Osteocyte (in vitro differentiated cells): ENCODE measurements at regions not wholly inside any gene's neighbourhood (a gene's known extent, or its start where the extent isn't known, plus 50 kb on each side); places are given as distances from the start of the nearest gene placed in this dataset.

Source experiments
- DNase-seq: peaks from one replicate; pipeline ENCODE4 v3.0.0; 2021; ENCODE audit warnings: mixed read lengths; ENCODE audit not compliant: unreplicated experiment; ENCODE audit errors: extremely low spot score
- H3K27ac Mint-ChIP-seq: one replicate; pipeline ENCODE4 v1.8.0; 2021; ENCODE audit warnings: mild to moderate bottlenecking, mixed read lengths; ENCODE audit not compliant: unreplicated experiment
- H3K27me3 Mint-ChIP-seq: one replicate; pipeline ENCODE4 v1.8.0; 2021; ENCODE audit warnings: mixed read lengths; ENCODE audit not compliant: unreplicated experiment
- H3K36me3 Mint-ChIP-seq: one replicate; pipeline ENCODE4 v1.8.0; 2021; ENCODE audit warnings: mixed read lengths; ENCODE audit not compliant: unreplicated experiment
- H3K4me1 Mint-ChIP-seq: one replicate; pipeline ENCODE4 v1.8.0; 2021; ENCODE audit warnings: mixed read lengths; ENCODE audit not compliant: unreplicated experiment
- H3K4me3 Mint-ChIP-seq: one replicate; pipeline ENCODE4 v1.8.0; 2021; ENCODE audit warnings: mild to moderate bottlenecking, moderate library complexity, mixed read lengths; ENCODE audit not compliant: unreplicated experiment
- H3K9me3 Mint-ChIP-seq: one replicate; pipeline ENCODE4 v1.8.0; 2021; ENCODE audit warnings: mixed read lengths; ENCODE audit not compliant: unreplicated experiment
- CTCF ChIP-seq: fragments of 200-600 bp; sonication (generic); IDR thresholded peaks from 2 replicates; pipeline ENCODE4 v1.5.0; 2021; ENCODE audit warnings: antibody characterized with exemption, mild to moderate bottlenecking, moderate library complexity

GRCh38 chr4:123990310-123990870, 593.8 kb downstream of the SPRY1 start:
- H3K9me3 Mint-ChIP-seq = peaks cover 14% of the 10 kb centered on the region
- TF ChIP-seq CTCF = no peak
- no peaks in the 10 kb centered on the region for H3K27me3 Mint-ChIP-seq
- no peak for DNase-seq
- no peak overlapping the region for H3K27ac Mint-ChIP-seq
- H3K4me1 Mint-ChIP-seq = peaks cover 31% of the 10 kb centered on the region
- H3K36me3 Mint-ChIP-seq = peaks cover 3% of the 10 kb centered on the region
- no peak overlapping the region for H3K4me3 Mint-ChIP-seq

GRCh38 chr4:123994917-123995316, 598.3 kb downstream of the SPRY1 start:
- H3K9me3 Mint-ChIP-seq = peaks cover 5% of the 10 kb centered on the region
- no peak overlapping the region for H3K27ac Mint-ChIP-seq
- H3K36me3 Mint-ChIP-seq = no peaks in the 10 kb centered on the region
- no peak for DNase-seq
- TF ChIP-seq CTCF = peak; percentile 19
- H3K4me3 Mint-ChIP-seq = no peak overlapping the region
- no peaks in the 10 kb centered on the region for H3K27me3 Mint-ChIP-seq
- peaks cover 17% of the 10 kb centered on the region for H3K4me1 Mint-ChIP-seq

- TF ChIP-seq CTCF = no peak
- Mint-ChIP-seq H3K4me1 (peaks cover 17% of the 10 kb centered on the region), H3K4me3 (no peak overlapping the region), H3K27ac (no peak overlapping the region), H3K36me3 (no peaks in the 10 kb centered on the region), H3K9me3 (peaks cover 5% of the 10 kb centered on the region), H3K27me3 (no peaks in the 10 kb centered on the region)
- DNase-seq = no peak
Observed at GRCh38 chr4:123995936-123996335, 599.3 kb downstream of the SPRY1 start.

GRCh38 chr4:123996718-123997510, 600.3 kb downstream of the SPRY1 start:
- TF ChIP-seq CTCF = no peak
- DNase-seq = no peak
- Mint-ChIP-seq H3K27me3 (no peaks in the 10 kb centered on the region), H3K36me3 (no peaks in the 10 kb centered on the region), H3K4me3 (no peak overlapping the region), H3K9me3 (peaks cover 5% of the 10 kb centered on the region), H3K27ac (peak overlapping the region; percentile 78), H3K4me1 (peaks cover 17% of the 10 kb centered on the region)

- no peaks in the 10 kb centered on the region for H3K9me3 Mint-ChIP-seq
- no peak for TF ChIP-seq CTCF
- no peak for DNase-seq
- no peak overlapping the region for H3K4me3 Mint-ChIP-seq
- H3K27ac Mint-ChIP-seq = peak overlapping the region; percentile 57
- H3K4me1 Mint-ChIP-seq = peaks cover 17% of the 10 kb centered on the region
- no peaks in the 10 kb centered on the region for H3K27me3 Mint-ChIP-seq
- no peaks in the 10 kb centered on the region for H3K36me3 Mint-ChIP-seq
Observed at GRCh38 chr4:123997776-123998449, 601.3 kb downstream of the SPRY1 start.
